Lung (tissue), 11 donors: ENCODE measurements at regions not wholly inside any gene's neighbourhood (a gene's known extent, or its start where the extent isn't known, plus 50 kb on each side); places are given as distances from the start of the nearest gene placed in this dataset.

Experiments
- ATAC-seq: fragments of 200-7000 bp; cut with Tn5 transposase; one replicate; pipeline ENCODE4 v1.9.1; 2020; ENCODE audit warnings: moderate number of reproducible peaks; ENCODE audit not compliant: insufficient read depth, low FRiP score
- DNase-seq, 3 donors: peaks; one replicate each; pipeline ENCODE4 v3.0.0-alpha.2; 2013 to 2017
- H3K27ac ChIP-seq, 2 donors: one replicate each; pipeline ENCODE4 v1.5.1; 2013; ENCODE audit warnings: mild to moderate bottlenecking in 2 of 2, moderate library complexity in 2 of 2, control low read depth in 1 of 2, inconsistent platforms in 1 of 2, low read depth in 1 of 2, low read length in 1 of 2
- H3K27me3 ChIP-seq, 3 donors: one replicate each; pipeline ENCODE4 v1.5.1; 2013; ENCODE audit warnings: low read length in 2 of 3; ENCODE audit not compliant: control insufficient read depth in 3 of 3, insufficient read depth in 3 of 3
- H3K36me3 ChIP-seq, 4 donors: one replicate each; pipeline ENCODE4 v1.5.1; 2013; ENCODE audit warnings: low read length in 4 of 4, mild to moderate bottlenecking in 1 of 4, moderate library complexity in 1 of 4; ENCODE audit not compliant: control insufficient read depth in 4 of 4, insufficient read depth in 4 of 4
- H3K4me1 ChIP-seq, 5 donors: one replicate each; pipeline ENCODE4 v1.5.1; 2013; ENCODE audit warnings: low read length in 5 of 5, mild to moderate bottlenecking in 2 of 5, moderate library complexity in 1 of 5; ENCODE audit not compliant: control insufficient read depth in 5 of 5, insufficient read depth in 5 of 5
- H3K4me3 ChIP-seq: one replicate; pipeline ENCODE4 v1.5.1; 2013; ENCODE audit warnings: mild to moderate bottlenecking, control low read depth, moderate library complexity
- H3K9ac ChIP-seq, 2 donors: one replicate each; pipeline ENCODE4 v1.5.1; 2013; ENCODE audit warnings: low read length in 2 of 2, control low read depth in 1 of 2; ENCODE audit not compliant: insufficient read depth in 1 of 2
- H3K9me3 ChIP-seq, 4 donors: one replicate each; pipeline ENCODE4 v1.5.1; 2013; ENCODE audit warnings: low read length in 3 of 4, mild to moderate bottlenecking in 1 of 4, moderate library complexity in 1 of 4; ENCODE audit not compliant: control insufficient read depth in 4 of 4, insufficient read depth in 3 of 4
- WGBS, 2 donors: extraction: QIAGEN DNeasy Blood & Tissue Kit; methylation state at CpG; one replicate each; pipeline ENCODE4 v1.1.7; 2013; 5-methylcytosine and 5-hydroxymethylcytosine counted together
- TF ChIP-seq, protein P1 (sequence below): IDR thresholded peaks from 2 replicates; pipeline ENCODE4 v1.5.1; 2012; ENCODE audit warnings: mild to moderate bottlenecking; ENCODE audit errors: control extremely low read depth, extremely low read depth
- donor health status: control.
- donor health status: control.
- donor health status: Bipolar disorder and iron deficiency.
- donor health status: healthy.
- donor health status: DM: yes; HTN: yes; CAD: no.

DNA sequence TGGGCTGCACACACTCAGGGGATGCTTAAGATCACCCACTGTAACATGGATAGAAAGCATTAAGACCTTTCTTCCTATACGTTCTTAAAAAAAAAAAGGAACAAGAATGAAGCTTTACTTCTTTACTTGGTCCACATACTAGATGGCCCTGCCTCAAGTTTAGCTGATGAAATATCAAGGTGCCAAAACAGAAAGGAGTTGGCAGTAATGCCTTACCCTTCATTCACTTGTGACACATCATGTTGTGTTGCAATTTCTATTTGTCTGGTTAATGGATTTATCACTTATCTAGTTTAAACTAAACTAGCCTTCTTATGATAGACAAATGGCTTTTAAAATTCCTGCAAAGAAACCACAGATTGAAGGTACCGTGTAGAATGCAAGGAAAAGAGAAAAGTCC is 720.3 kb downstream of the CCSER2 start:
- ATAC-seq = no peak
- Histone ChIP-seq H3K9ac (no peak overlapping the region), H3K4me3 (no peak overlapping the region), H3K27me3 (no peaks in the 10 kb centered on the region), H3K9me3 (peaks cover 0 to 5% (median under 1%) of the 10 kb centered on the region in 4 donors), H3K27ac (no peak overlapping the region), H3K4me1 (no peaks in the 10 kb centered on the region), H3K36me3 (no peaks in the 10 kb centered on the region)
- TF ChIP-seq, protein P1, sequence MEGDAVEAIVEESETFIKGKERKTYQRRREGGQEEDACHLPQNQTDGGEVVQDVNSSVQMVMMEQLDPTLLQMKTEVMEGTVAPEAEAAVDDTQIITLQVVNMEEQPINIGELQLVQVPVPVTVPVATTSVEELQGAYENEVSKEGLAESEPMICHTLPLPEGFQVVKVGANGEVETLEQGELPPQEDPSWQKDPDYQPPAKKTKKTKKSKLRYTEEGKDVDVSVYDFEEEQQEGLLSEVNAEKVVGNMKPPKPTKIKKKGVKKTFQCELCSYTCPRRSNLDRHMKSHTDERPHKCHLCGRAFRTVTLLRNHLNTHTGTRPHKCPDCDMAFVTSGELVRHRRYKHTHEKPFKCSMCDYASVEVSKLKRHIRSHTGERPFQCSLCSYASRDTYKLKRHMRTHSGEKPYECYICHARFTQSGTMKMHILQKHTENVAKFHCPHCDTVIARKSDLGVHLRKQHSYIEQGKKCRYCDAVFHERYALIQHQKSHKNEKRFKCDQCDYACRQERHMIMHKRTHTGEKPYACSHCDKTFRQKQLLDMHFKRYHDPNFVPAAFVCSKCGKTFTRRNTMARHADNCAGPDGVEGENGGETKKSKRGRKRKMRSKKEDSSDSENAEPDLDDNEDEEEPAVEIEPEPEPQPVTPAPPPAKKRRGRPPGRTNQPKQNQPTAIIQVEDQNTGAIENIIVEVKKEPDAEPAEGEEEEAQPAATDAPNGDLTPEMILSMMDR = no peak
- DNase-seq = no peak
- 63 to 74% methylated on average over 2 of the region's 2 CpGs for WGBS, 2 donors

DNA sequence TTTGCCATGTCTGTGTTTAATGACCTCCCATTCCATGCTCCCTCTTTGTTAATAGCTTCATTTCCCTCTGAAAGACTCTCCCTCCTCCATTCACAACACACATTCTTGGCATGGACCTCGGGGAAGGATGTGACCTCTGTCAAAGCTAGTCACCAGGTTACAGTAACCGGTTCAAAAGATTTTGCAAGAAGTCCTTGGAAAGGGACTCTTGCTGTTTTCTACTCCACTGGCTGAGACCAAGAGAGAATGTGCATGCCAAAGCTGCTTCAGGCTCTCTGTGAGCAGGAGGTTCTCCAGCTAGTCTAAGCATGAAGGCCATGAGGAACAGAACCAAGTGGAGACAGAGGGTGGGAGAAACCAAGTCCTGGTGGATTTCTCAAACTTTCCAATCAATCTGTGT is 732.6 kb downstream of the CCSER2 start:
- H3K27me3 ChIP-seq = no peaks in the 10 kb centered on the region
- H3K4me1 ChIP-seq = no peaks in the 10 kb centered on the region
- H3K9ac ChIP-seq = no peak overlapping the region
- H3K9me3 ChIP-seq = peaks cover 0 to 2% (median 0%) of the 10 kb centered on the region in 4 donors
- no peak overlapping the region for H3K27ac ChIP-seq
- H3K4me3 ChIP-seq = no peak overlapping the region
- 67 to 75% methylated on average over 2 of the region's 2 CpGs for WGBS, 2 donors
- DNase-seq (no peak), ATAC-seq (no peak)
- no peaks in the 10 kb centered on the region for H3K36me3 ChIP-seq
- TF ChIP-seq, protein P1 = no peak

DNA sequence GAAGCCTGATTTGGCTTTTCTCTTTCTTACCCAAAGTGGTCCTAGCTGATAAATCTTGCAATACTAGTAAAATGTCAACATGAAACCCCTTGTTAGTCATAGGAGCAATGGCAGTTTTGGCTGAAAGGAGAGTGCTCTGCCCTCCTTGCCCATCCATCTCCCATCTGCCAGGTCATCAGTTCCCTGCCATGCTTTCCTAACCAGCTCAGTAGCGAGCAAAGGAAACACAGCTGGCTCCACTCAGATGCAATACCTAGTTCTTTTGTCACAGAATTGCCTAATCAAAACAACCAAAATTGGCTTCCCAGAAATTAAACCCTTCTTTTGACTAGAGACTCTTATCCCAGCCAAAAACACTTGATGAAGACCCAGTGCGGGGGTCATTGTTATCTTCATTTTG is 733.0 kb downstream of the CCSER2 start:
- WGBS, 2 donors = 76 to 88% methylated on average over 2 of the region's 2 CpGs
- TF ChIP-seq, protein P1 = no peak
- H3K27ac ChIP-seq = no peak overlapping the region

DNA sequence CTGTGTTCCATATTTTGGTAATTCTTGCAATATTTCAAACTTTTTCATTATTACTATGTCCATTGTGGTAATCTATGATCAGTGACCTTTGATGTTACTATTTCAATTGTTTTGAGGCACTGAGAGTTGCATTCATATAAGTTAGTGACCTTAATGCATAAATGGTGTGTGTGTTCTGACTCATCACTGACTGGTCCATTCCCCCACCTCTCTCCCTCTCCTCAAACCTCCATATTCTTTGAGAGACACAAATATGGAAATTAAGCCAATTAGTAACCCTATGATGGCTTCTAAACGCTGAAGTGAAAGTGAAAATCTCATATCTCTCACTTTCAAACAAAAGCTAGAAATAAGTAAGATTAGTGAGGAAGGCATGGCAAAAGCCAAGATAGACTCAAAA is 739.6 kb downstream of the CCSER2 start:
- Histone ChIP-seq H3K4me1 (no peaks in the 10 kb centered on the region), H3K9ac (no peak overlapping the region), H3K27ac (no peak overlapping the region), H3K27me3 (no peaks in the 10 kb centered on the region), H3K4me3 (no peak overlapping the region), H3K9me3 (no peaks in the 10 kb centered on the region), H3K36me3 (no peaks in the 10 kb centered on the region)
- WGBS, 2 donors = 81 to 85% methylated on average over 1 of the region's 1 CpG
- ATAC-seq = no peak
- no peak for DNase-seq
- TF ChIP-seq, protein P1 = no peak

More for the DNA sequence above, 733.0 kb downstream of the CCSER2 start:
- DNase-seq (no peak), ATAC-seq (no peak)
- Histone ChIP-seq H3K9me3 (peaks cover 0 to 2% (median 0%) of the 10 kb centered on the region in 4 donors), H3K4me1 (no peaks in the 10 kb centered on the region), H3K4me3 (no peak overlapping the region), H3K36me3 (no peaks in the 10 kb centered on the region), H3K9ac (no peak overlapping the region), H3K27me3 (no peaks in the 10 kb centered on the region)
